GM10266 (cell line): ENCODE measurements at regions not wholly inside any gene's neighbourhood (a gene's known extent, or its start where the extent isn't known, plus 50 kb on each side); places are given as distances from the start of the nearest gene placed in this dataset.

ENCODE experiments used
- DNase-seq: peaks from one replicate; pipeline ENCODE4 v3.0.0; 2012; ENCODE audit errors: extremely low spot score
- CTCF ChIP-seq: IDR thresholded peaks from 2 replicates; pipeline ENCODE4 v1.5.1; 2012; ENCODE audit warnings: mild to moderate bottlenecking, low read depth; ENCODE audit not compliant: control insufficient read depth, insufficient read depth; ENCODE audit errors: missing control alignments

GRCh38 chr1:56081173-56081572 lies 498.2 kb downstream of the PLPP3 start:
- TF ChIP-seq CTCF, result no peak
- DNase-seq, result no peak

- no peak for TF ChIP-seq CTCF
Measured at GRCh38 chr1:56080123-56080522, 499.2 kb downstream of the PLPP3 start.

GRCh38 chr1:56079391-56079790 lies 500.0 kb downstream of the PLPP3 start:
- no peak for TF ChIP-seq CTCF

More at GRCh38 chr1:56080123-56080522, 499.2 kb downstream of the PLPP3 start:
- no peak for DNase-seq

GRCh38 chr1:56077206-56077605 lies 502.2 kb downstream of the PLPP3 start:
- DNase-seq, result no peak
- TF ChIP-seq CTCF, result no peak

More at GRCh38 chr1:56079391-56079790, 500.0 kb downstream of the PLPP3 start:
- DNase-seq, result no peak

- no peak for DNase-seq
Measured at GRCh38 chr1:56074007-56074651, 505.2 kb downstream of the PLPP3 start.

GRCh38 chr1:56073614-56074006 lies 505.8 kb downstream of the PLPP3 start:
- no peak for TF ChIP-seq CTCF
- no peak for DNase-seq

More at GRCh38 chr1:56074007-56074651, 505.2 kb downstream of the PLPP3 start:
- TF ChIP-seq CTCF, result no peak

GRCh38 chr1:56073206-56073605 lies 506.2 kb downstream of the PLPP3 start:
- no peak for DNase-seq
- TF ChIP-seq CTCF, result no peak
